Endothelial cell of umbilical vein (primary cell): ENCODE measurements at regions not wholly inside any gene's neighbourhood (a gene's known extent, or its start where the extent isn't known, plus 50 kb on each side); places are given as distances from the start of the nearest gene placed in this dataset.

Experiments
- BruUV-seq: library from RNA; stranded (reverse); fragments of 400-500 nt; replicated peaks from 2 replicates; lab custom pipeline; 2021; lab: Mats Ljungman, UMichigan
- CTCF ChIA-PET: fragments of 300-600, 350-600 bp; sonication (Branson Sonifier 250); formaldehyde crosslinking; loops from one replicate; lab custom pipeline; 2021; ENCODE audit warnings: antibody characterized with exemption, inconsistent platforms; lab: Charles Lee
- POLR2A ChIA-PET: fragments of 300-600, 350-600 bp; sonication (Branson Sonifier 250); formaldehyde crosslinking; loops from one replicate; lab custom pipeline; 2021; ENCODE audit warnings: antibody characterized with exemption, inconsistent platforms; lab: Charles Lee
- DNase-seq: peaks from one replicate; pipeline ENCODE4 v3.0.0-alpha.2; 2011; ENCODE audit warnings: low read depth, low spot score
- FAIRE-seq: peaks from 2 replicates; lab custom pipeline; 2011; peaks lifted over from hg19 to GRCh38; lab: Jason Lieb, UNC
- H2AFZ ChIP-seq: 2 replicates; pipeline ENCODE4 v1.6.0; 2012; ENCODE audit warnings: low read depth, low read length, control low read depth, inconsistent platforms
- H3K27ac ChIP-seq: 2 replicates; pipeline ENCODE4 v1.5.1; 2011; ENCODE audit warnings: low read depth, mild to moderate bottlenecking, control low read depth, low read length, moderate library complexity; ENCODE audit not compliant: insufficient read depth
- H3K27me3 ChIP-seq, 2 experiments: 2 replicates each; pipeline versions ENCODE4 v1.6.0 to v1.6.1; 2011; ENCODE audit warnings: low read length in 2 of 2, mixed read lengths in 1 of 2; ENCODE audit not compliant: control insufficient read depth in 2 of 2, insufficient read depth in 2 of 2
- H3K36me3 ChIP-seq, 2 experiments: 2 replicates in 1 of 2; 3 replicates in 1 of 2; pipeline ENCODE4 v1.5.1; 2011; ENCODE audit warnings: low read length in 2 of 2, mild to moderate bottlenecking in 1 of 2, moderate library complexity in 1 of 2; ENCODE audit not compliant: control insufficient read depth in 2 of 2, insufficient read depth in 2 of 2; ENCODE audit errors: extremely low read depth in 1 of 2
- H3K4me1 ChIP-seq: 3 replicates; pipeline ENCODE4 v1.5.1; 2011; ENCODE audit warnings: mild to moderate bottlenecking, low read length; ENCODE audit not compliant: control insufficient read depth, insufficient read depth; ENCODE audit errors: extremely low read depth
- H3K4me2 ChIP-seq: 2 replicates; pipeline ENCODE4 v1.6.1; 2011; ENCODE audit warnings: low read length, control low read depth, mixed read lengths; ENCODE audit not compliant: insufficient read depth
- H3K4me3 ChIP-seq, 3 experiments: fragments of 200-600 bp in 1 of 3; sonication (generic), shearing (Covaris generic) in 1 of 3; replicated peaks in 1 of 3; 2 replicates each; pipeline ENCODE4 v1.5.1; 2011 to 2016; ENCODE audit warnings: control low read depth in 3 of 3, low read length in 3 of 3, mild to moderate bottlenecking in 2 of 3, inconsistent platforms in 1 of 3, low read depth in 1 of 3, moderate library complexity in 1 of 3; ENCODE audit not compliant: insufficient read depth in 1 of 3
- H3K79me2 ChIP-seq: 2 replicates; pipeline ENCODE4 v1.6.0; 2012; ENCODE audit warnings: low read length, inconsistent platforms; ENCODE audit not compliant: control insufficient read depth, insufficient read depth
- H3K9ac ChIP-seq: replicated peaks from 2 replicates; pipeline ENCODE3; 2011; ENCODE audit warnings: low read length, control low read depth; ENCODE audit not compliant: insufficient read depth; ENCODE audit errors: extremely low read depth
- H3K9me1 ChIP-seq: replicated peaks from 3 replicates; pipeline ENCODE4 v1.6.0; 2011; ENCODE audit warnings: mild to moderate bottlenecking, low read length; ENCODE audit not compliant: control insufficient read depth, insufficient read depth; ENCODE audit errors: extremely low read depth
- H3K9me3 ChIP-seq: replicated peaks from 2 replicates; pipeline ENCODE4 v1.5.1; 2012; ENCODE audit warnings: low read length, inconsistent platforms; ENCODE audit not compliant: control insufficient read depth, insufficient read depth
- H4K20me1 ChIP-seq: replicated peaks from 2 replicates; pipeline ENCODE3; 2011; ENCODE audit warnings: mild to moderate bottlenecking, low read length; ENCODE audit not compliant: control insufficient read depth, insufficient read depth; ENCODE audit errors: extremely low read depth
- EZH2 ChIP-seq: IDR thresholded peaks from 2 replicates; pipeline ENCODE4 v1.6.1; 2012; ENCODE audit warnings: borderline replicate concordance, low read depth, mild to moderate bottlenecking, moderate library complexity, low read length, inconsistent platforms; ENCODE audit not compliant: severe bottlenecking
- FOS ChIP-seq: IDR thresholded peaks from 2 replicates; pipeline ENCODE4 v1.6.1; 2011; ENCODE audit warnings: mild to moderate bottlenecking, low read length, moderate library complexity, borderline replicate concordance; ENCODE audit not compliant: insufficient read depth
- GATA2 ChIP-seq: IDR thresholded peaks from 2 replicates; pipeline ENCODE4 v1.7.0; 2011; ENCODE audit warnings: low read depth, mild to moderate bottlenecking, moderate library complexity, mixed read lengths, low read length; ENCODE audit not compliant: insufficient read length, insufficient read depth
- JUN ChIP-seq: IDR thresholded peaks from 2 replicates; pipeline ENCODE4 v1.6.1; 2011; ENCODE audit warnings: borderline replicate concordance, low read depth; ENCODE audit not compliant: insufficient read length, insufficient read depth
- MAX ChIP-seq: IDR thresholded peaks from 2 replicates; pipeline ENCODE4 v1.6.1; 2011; ENCODE audit not compliant: insufficient read depth, insufficient read length
- MYC ChIP-seq: IDR thresholded peaks from one replicate; pipeline ENCODE4 v1.6.1; 2011; ENCODE audit warnings: mild to moderate bottlenecking, low read depth, low read length
- POLR2A ChIP-seq: IDR thresholded peaks from 2 replicates; pipeline ENCODE4 v1.6.1; 2012; ENCODE audit warnings: low read depth, mild to moderate bottlenecking, control low read depth, low read length
- POLR2AphosphoS5 ChIP-seq: IDR thresholded peaks from 2 replicates; pipeline ENCODE4 v1.6.1; 2012; ENCODE audit warnings: low read depth, mild to moderate bottlenecking, control low read depth, low read length, moderate library complexity; ENCODE audit not compliant: insufficient read depth
- dilution Hi-C: fragments of 300-500 bp; cut with MboI; formaldehyde crosslinking; loops from one replicate; pipeline ENCODE4 v1.15.0; 2019; ENCODE audit warnings: low sequenced_read_pairs; ENCODE audit not compliant: extremely low pct_ligation_motif_present
- intact Hi-C: fragments of 100-400 bp; cut with micrococcal nuclease; formaldehyde crosslinking; loops from one replicate; pipeline ENCODE4 v1.10.0; 2022
- TF ChIP-seq, protein P1 (sequence below), 2 donors: IDR thresholded peaks; 1 replicate in 1 of 2; 2 replicates in 1 of 2; pipeline ENCODE4 v1.5.1; 2011; ENCODE audit warnings: low read length in 2 of 2, mild to moderate bottlenecking in 2 of 2, moderate library complexity in 2 of 2, control low read depth in 1 of 2, inconsistent platforms in 1 of 2, low read depth in 1 of 2; ENCODE audit not compliant: insufficient read depth in 1 of 2; ENCODE audit errors: extremely low read depth in 1 of 2

GRCh38 chr11:109155291-109155690, 266.7 kb upstream of the C11orf87 start:
- TF ChIP-seq, protein P1, sequence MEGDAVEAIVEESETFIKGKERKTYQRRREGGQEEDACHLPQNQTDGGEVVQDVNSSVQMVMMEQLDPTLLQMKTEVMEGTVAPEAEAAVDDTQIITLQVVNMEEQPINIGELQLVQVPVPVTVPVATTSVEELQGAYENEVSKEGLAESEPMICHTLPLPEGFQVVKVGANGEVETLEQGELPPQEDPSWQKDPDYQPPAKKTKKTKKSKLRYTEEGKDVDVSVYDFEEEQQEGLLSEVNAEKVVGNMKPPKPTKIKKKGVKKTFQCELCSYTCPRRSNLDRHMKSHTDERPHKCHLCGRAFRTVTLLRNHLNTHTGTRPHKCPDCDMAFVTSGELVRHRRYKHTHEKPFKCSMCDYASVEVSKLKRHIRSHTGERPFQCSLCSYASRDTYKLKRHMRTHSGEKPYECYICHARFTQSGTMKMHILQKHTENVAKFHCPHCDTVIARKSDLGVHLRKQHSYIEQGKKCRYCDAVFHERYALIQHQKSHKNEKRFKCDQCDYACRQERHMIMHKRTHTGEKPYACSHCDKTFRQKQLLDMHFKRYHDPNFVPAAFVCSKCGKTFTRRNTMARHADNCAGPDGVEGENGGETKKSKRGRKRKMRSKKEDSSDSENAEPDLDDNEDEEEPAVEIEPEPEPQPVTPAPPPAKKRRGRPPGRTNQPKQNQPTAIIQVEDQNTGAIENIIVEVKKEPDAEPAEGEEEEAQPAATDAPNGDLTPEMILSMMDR (IDR thresholded peaks at IDR 0.05; ENCODE audit: extremely low read depth in 1 of 2, insufficient read depth in 1 of 2, low read depth in 1 of 2, low read length in 2 of 2), result no peak
- TF ChIP-seq JUN, result no peak
- TF ChIP-seq GATA2, result no peak
- TF ChIP-seq POLR2AphosphoS5, result no peak

DNA sequence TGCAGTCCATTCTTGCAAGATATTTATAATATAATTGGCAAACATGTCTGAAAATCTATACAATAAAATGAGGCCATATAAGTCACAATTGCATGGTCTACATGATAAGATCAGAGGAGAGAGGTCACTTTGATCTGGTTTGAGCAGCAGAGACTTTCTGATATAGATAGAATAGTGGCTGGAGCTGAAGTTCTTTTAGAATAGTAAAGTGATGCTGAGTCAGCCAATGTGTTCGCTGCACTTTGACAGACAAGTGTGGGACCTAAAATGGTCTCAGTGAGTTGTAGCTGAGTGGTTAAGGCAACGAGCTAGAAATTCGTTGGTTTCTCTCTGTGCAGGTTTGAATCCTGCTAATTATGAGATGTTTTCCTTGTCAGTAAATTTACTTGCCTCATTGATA, 257.0 kb upstream of the C11orf87 start:
- Histone ChIP-seq H3K36me3 (no peaks in the 10 kb centered on the region), H3K79me2 (no peaks in the 10 kb centered on the region), H3K27ac (no peak overlapping the region), H3K9ac (no peak overlapping the region), H3K4me3 (no peak overlapping the region), H2AFZ (no peak overlapping the region), H4K20me1 (no peaks in the 10 kb centered on the region), H3K9me3 (no peaks in the 10 kb centered on the region), H3K9me1 (no peaks in the 10 kb centered on the region), H3K27me3 (no peaks in the 10 kb centered on the region), H3K4me1 (no peaks in the 10 kb centered on the region), H3K4me2 (no peak overlapping the region)
- dilution Hi-C loops, result no loop called here
- DNase-seq, result no peak
- no peak for TF ChIP-seq MAX
- no peak for TF ChIP-seq POLR2A
- TF ChIP-seq, protein P1 (IDR thresholded peaks at IDR 0.05; ENCODE audit: extremely low read depth in 1 of 2, insufficient read depth in 1 of 2, low read depth in 1 of 2, low read length in 2 of 2), result no peak
- no peak for TF ChIP-seq MYC
- TF ChIP-seq GATA2, result no peak
- TF ChIP-seq POLR2AphosphoS5, result no peak
- no peak for TF ChIP-seq FOS
- no peak for TF ChIP-seq JUN
- no peak for TF ChIP-seq EZH2
- intact Hi-C loops, result no loop called here
- no peak for FAIRE-seq
- BruUV-seq, result no TSS peak
- ChIA-PET POLR2A (no interaction called here), CTCF (no interaction called here)

More at GRCh38 chr11:109155291-109155690, 266.7 kb upstream of the C11orf87 start:
- FAIRE-seq (no peak), DNase-seq (no peak)
- intact Hi-C loops (no loop called here), dilution Hi-C loops (no loop called here)
- ChIA-PET CTCF (no interaction called here), POLR2A (no interaction called here)
- BruUV-seq, result no TSS peak
- no peaks in the 10 kb centered on the region for H3K9me1 ChIP-seq
- no peak overlapping the region for H3K4me2 ChIP-seq
- H3K9me3 ChIP-seq, result no peaks in the 10 kb centered on the region
- no peaks in the 10 kb centered on the region for H3K4me1 ChIP-seq
- H3K27me3 ChIP-seq, result no peaks in the 10 kb centered on the region
- no peaks in the 10 kb centered on the region for H3K36me3 ChIP-seq
- H3K9ac ChIP-seq, result no peak overlapping the region
- H3K27ac ChIP-seq, result no peak overlapping the region
- no peak overlapping the region for H2AFZ ChIP-seq
- no peaks in the 10 kb centered on the region for H4K20me1 ChIP-seq
- no peak overlapping the region for H3K4me3 ChIP-seq
- no peaks in the 10 kb centered on the region for H3K79me2 ChIP-seq
